ENCODE measurements at regions not wholly inside any gene's neighbourhood (a gene's known extent, or its start where the extent isn't known, plus 50 kb on each side); places are given as distances from the start of the nearest gene placed in this dataset.

GRCh38 chr13:58991826-58992477, 1171.8 kb downstream of the DIAPH3 start:
- no peak for TF ChIP-seq POLR2A (IDR thresholded peaks at IDR 0.05; ENCODE audit: low read depth)
- TF ChIP-seq CTCF (IDR thresholded peaks at IDR 0.05): no peak
- TF ChIP-seq EP300 (IDR thresholded peaks at IDR 0.05): no peak
- no peak for TF ChIP-seq POLR2AphosphoS5 (IDR thresholded peaks at IDR 0.05)
